LNCaP clone FGC (cell line): ENCODE measurements at regions not wholly inside any gene's neighbourhood (a gene's known extent, or its start where the extent isn't known, plus 50 kb on each side); places are given as distances from the start of the nearest gene placed in this dataset.

Source experiments
- DNase-seq: peaks from one replicate; pipeline ENCODE4 v3.0.0-alpha.2; 2011; ENCODE audit warnings: low read depth
- H3K4me3 ChIP-seq: 2 replicates; pipeline ENCODE4 v1.5.1; 2011; ENCODE audit warnings: mild to moderate bottlenecking, low read depth, low read length, control low read depth
- TF ChIP-seq, protein P1 (sequence below): IDR thresholded peaks from 2 replicates; pipeline ENCODE4 v1.5.1; 2012; ENCODE audit warnings: mild to moderate bottlenecking; ENCODE audit not compliant: control insufficient read depth, insufficient read depth; ENCODE audit errors: extremely low read depth

DNA sequence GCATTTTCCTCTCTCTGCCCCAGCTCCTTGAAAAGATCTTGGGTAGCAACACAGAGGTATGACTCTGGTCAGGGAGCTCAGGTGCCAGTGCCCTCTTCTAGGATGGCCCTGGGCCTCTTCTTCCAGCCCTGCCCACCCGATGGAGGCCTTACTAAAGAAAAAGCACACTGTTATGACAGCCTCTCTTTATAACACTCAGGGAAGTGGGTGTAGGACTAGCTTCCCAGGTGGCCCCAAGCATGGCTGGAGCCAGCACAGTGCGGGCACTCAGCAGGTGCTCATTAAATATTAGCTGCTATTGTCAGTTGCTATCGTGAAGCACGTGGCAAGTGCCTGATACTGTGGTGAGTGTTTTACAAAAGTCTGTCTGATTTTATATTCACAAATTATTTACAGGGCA, 127.2 kb upstream of the B3GAT1 start:
- no peak overlapping the region for H3K4me3 ChIP-seq
- no peak for DNase-seq
- TF ChIP-seq, protein P1, sequence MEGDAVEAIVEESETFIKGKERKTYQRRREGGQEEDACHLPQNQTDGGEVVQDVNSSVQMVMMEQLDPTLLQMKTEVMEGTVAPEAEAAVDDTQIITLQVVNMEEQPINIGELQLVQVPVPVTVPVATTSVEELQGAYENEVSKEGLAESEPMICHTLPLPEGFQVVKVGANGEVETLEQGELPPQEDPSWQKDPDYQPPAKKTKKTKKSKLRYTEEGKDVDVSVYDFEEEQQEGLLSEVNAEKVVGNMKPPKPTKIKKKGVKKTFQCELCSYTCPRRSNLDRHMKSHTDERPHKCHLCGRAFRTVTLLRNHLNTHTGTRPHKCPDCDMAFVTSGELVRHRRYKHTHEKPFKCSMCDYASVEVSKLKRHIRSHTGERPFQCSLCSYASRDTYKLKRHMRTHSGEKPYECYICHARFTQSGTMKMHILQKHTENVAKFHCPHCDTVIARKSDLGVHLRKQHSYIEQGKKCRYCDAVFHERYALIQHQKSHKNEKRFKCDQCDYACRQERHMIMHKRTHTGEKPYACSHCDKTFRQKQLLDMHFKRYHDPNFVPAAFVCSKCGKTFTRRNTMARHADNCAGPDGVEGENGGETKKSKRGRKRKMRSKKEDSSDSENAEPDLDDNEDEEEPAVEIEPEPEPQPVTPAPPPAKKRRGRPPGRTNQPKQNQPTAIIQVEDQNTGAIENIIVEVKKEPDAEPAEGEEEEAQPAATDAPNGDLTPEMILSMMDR, result no peak

DNA sequence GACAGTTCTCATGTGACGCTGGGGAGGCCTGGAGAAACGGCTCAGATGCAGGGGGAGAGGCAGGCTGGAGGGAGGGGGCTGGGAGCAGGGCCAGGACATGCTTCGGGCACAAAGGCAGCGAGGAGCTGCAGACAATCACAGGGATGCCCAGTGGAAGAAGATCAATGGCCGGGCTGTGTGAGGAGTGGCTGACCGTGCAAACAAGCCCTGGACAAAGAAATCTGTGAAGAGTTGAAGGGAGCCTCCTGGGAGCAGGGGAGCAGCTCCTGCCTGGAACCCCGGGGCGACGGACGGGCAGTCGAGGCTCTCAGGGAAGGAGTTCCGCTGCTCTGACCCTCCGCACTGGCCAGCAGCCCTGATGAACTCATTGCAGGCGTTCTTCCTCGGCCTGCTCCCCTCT, 126.7 kb upstream of the B3GAT1 start:
- no peak overlapping the region for H3K4me3 ChIP-seq
- no peak for DNase-seq
- TF ChIP-seq, protein P1, result no peak

DNA sequence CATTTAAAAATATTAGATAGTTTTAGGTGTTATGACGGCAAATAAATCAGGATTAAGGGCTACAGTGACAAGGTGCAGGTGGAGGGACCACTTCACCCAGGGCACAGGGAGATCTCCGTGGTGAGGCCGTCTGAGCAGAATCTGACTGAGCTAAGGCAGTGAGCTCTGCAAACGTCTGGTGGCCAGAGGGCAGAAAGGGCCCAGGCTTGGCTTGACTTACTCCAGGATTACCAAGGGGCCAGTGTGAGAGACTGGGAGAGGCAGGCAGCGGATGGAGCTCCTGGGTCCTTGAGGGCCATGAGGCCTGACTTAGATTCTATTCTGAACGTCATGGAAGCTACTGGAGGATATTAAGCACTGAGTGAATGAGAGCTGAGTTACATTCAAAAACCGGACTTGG, 125.9 kb upstream of the B3GAT1 start:
- H3K4me3 ChIP-seq, result no peak overlapping the region
- DNase-seq, result no peak
- TF ChIP-seq, protein P1, result no peak

DNA sequence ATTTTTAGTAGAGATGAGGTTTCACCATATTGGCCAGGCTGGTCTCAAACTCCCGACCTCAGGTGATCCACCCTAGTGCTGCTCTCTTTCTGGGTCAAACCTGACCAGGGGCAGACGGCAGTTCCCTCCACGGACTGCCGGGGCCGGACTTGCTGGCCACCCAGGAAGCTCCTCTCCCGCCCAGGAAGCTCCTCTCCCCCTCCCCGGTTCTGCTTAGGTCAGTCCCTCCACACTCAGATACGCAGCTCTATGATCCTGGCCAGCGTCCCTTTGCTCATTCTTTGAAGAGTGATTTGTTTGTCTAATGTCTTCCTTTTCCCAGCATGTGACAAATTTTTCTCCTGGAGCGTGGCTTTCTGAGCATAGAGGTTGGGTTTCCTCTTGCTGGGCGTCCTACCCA, 125.3 kb upstream of the B3GAT1 start:
- no peak overlapping the region for H3K4me3 ChIP-seq
- TF ChIP-seq, protein P1, result no peak
- DNase-seq, result no peak

DNA sequence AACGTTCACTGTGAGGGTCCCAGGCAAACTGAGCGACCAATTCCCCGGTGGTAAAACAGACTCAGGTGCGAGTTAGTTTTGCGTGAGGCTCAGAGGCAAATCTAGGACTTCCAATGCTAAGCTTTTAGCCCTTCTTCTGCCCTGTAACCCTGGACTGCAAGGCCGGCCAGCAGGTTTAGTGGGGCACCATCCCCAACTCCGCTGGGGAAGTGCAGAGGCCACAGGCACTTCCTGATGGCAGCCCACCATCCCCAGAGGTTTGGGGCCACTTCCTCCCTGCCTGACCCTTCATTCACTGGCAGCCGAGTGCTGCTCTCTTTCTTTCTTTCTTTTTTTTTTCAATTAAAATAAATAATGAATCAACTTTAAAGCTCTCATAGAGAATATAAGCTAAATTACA, 124.6 kb upstream of the B3GAT1 start:
- TF ChIP-seq, protein P1, result no peak
- DNase-seq, result no peak
- no peak overlapping the region for H3K4me3 ChIP-seq

DNA sequence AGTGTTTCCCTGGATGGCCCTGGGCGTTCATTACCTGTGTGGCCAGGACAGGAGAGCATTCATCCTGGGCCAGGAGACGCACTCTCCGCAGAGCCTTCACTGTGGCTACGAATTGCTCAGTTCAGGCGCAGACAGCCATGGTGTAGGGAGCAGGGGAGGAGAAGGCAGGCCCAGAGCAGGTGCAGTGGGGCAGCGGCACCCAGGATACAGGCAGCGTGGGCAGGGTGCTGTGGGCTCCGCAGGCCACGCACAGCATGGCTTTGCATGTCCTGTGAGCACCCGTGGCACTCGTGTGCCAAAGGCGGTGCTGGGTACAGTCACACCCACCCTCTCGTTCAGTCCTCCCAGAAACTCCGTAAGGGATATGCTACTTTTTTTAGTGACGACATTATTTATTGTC, 124.2 kb upstream of the B3GAT1 start:
- H3K4me3 ChIP-seq, result no peak overlapping the region
- TF ChIP-seq, protein P1, result no peak
- no peak for DNase-seq

DNA sequence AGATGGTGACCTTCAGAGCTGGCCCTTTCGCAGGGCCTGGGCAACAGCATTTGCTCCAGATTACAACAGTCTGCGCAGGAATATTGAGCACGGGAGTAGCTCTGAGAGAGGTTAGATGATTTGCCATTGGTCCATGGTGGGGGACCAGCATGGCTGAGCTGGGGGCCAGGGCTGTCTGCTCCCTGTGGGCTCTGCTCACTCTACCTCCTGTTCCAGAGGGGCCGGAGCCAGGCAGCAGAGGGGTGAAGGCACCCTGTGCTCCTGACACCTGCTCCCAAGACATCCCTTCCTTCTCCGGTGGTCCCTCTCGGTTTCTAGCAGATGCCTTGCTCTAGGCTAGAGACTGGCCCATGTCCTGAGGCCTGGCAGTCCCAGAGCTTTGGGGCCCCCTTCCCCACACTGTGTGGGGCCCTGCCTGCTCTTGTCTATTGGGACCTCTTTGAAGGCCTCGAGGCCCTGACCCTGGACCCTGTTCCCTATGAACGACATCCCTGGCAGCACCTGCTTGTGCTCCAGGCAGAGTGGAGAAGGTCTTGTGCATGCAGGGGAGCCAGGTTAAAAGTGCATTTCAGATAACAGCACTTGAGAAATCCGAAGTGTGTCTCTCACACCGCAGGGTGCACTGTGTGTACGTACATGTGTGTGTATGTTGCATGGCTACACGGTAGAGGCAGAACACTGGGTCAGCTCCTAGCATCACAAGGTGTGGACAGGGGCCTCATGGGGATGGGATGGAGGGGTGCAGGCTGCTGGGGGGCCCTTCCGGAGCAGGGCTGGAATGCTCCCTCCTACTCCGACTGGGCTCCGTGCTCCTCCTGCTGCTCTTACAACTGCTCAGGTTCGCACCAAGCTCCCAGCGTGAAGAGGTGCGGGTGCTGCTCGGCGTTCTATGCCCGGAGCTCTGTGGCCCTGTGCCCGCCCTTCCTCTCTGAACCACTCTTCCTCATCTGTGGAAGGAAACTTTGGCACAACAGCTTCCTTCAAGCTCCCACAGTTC, 123.3 kb upstream of the B3GAT1 start:
- no peak overlapping the region for H3K4me3 ChIP-seq
- TF ChIP-seq, protein P1, result no peak
- no peak for DNase-seq
